ENCODE measurements at regions not wholly inside any gene's neighbourhood (a gene's known extent, or its start where the extent isn't known, plus 50 kb on each side); places are given as distances from the start of the nearest gene placed in this dataset.

DNA sequence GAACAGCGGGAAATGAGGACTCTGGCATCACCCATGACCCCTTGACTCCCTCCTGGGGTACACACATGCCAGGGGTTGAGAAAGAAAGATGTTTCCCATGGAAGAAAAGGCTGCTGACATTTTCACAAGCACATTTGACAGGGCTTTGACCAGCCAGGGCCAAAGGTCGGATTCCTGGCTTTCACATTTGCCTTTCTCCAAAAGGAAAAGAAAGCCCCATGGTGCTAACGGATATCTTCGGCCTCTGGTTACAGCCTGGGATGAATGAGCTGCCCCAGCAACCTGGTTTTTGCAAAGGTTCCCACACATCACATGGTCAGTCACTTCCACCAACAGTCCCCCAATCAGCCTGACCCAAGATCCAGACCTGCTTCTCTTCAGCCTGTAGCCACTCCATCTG, 478.2 kb upstream of the CDH11 start:
- TF ChIP-seq, protein P1, sequence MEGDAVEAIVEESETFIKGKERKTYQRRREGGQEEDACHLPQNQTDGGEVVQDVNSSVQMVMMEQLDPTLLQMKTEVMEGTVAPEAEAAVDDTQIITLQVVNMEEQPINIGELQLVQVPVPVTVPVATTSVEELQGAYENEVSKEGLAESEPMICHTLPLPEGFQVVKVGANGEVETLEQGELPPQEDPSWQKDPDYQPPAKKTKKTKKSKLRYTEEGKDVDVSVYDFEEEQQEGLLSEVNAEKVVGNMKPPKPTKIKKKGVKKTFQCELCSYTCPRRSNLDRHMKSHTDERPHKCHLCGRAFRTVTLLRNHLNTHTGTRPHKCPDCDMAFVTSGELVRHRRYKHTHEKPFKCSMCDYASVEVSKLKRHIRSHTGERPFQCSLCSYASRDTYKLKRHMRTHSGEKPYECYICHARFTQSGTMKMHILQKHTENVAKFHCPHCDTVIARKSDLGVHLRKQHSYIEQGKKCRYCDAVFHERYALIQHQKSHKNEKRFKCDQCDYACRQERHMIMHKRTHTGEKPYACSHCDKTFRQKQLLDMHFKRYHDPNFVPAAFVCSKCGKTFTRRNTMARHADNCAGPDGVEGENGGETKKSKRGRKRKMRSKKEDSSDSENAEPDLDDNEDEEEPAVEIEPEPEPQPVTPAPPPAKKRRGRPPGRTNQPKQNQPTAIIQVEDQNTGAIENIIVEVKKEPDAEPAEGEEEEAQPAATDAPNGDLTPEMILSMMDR (IDR thresholded peaks at IDR 0.05; ENCODE audit: control insufficient read depth, extremely low read depth, insufficient read depth) = no peak
- no peak for DNase-seq (ENCODE audit: low read depth)
- no peak overlapping the region for H3K4me3 ChIP-seq (ENCODE audit: low read depth, low read length)

DNA sequence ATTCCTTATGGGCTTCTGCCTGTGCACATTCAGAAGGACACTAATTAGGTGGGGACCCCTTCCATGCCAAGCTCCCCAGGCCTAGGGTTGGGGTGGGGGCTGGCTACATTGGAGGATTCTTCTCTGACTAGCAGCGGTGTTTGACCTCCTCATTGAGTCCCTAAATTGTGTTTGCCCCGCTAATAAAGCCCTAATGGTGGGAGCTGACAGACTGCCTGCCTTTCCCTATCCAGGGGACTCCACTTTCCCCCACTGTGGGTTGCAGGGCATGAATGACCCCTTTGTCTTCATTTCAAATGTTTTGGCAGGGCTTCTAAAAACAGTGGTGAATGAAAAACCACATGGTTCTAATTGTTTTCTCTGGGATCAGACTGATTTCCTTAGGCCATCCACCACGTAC, 476.8 kb upstream of the CDH11 start:
- no peak for DNase-seq (ENCODE audit: low read depth)
- TF ChIP-seq, protein P1 (IDR thresholded peaks at IDR 0.05; ENCODE audit: control insufficient read depth, extremely low read depth, insufficient read depth) = no peak
- no peak overlapping the region for H3K4me3 ChIP-seq (ENCODE audit: low read depth, low read length)

GRCh38 chr16:65583498-65583897, 461.6 kb upstream of the CDH11 start:
- H3K4me3 ChIP-seq (ENCODE audit: low read depth, low read length) = no peak overlapping the region
- TF ChIP-seq, protein P1 (IDR thresholded peaks at IDR 0.05; ENCODE audit: control insufficient read depth, extremely low read depth, insufficient read depth) = no peak
- DNase-seq (ENCODE audit: low read depth) = no peak

DNA sequence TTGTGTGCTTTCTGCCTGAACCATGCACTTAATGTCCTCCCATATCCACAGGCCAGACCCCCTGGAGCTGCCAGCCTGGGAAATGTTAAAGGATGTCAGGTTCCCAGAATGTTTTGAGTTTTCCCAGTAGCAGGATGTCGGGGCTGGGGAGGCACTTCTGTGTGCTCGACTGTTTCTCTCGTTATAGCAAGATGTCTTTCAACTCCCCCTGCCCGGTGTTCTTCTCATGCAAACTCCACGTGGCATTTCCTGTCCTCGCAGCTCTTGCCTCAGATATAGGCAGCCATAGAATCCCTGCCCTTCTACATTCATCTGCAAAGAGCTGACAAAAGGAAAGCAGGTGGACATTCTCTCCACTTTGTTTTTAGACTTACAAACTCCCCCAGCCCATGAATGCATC, 457.2 kb upstream of the CDH11 start:
- TF ChIP-seq, protein P1 (IDR thresholded peaks at IDR 0.05; ENCODE audit: control insufficient read depth, extremely low read depth, insufficient read depth) = no peak
- no peak overlapping the region for H3K4me3 ChIP-seq (ENCODE audit: low read depth, low read length)
- DNase-seq (ENCODE audit: low read depth) = no peak

DNA sequence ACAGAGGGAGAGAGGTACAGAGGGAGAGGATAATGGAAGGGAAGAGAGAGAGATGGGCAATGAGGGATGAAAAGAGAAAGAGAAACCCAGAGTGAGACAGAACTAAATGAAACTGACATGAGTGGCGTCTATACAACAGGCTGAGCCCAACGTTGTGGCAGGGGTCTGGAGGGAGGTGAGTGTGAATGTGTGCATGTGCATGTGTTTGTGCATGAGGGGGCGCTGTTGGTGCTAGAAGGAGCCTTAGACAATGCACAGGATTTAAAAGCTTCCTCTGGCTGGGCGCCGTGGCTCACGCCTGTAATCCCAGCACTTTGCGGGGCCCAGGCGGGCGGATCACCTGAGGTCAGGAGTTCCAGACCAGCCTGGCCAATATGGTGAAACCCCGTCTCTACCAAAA, 454.8 kb upstream of the CDH11 start:
- DNase-seq (ENCODE audit: low read depth) = no peak
- H3K4me3 ChIP-seq (ENCODE audit: low read depth, low read length) = no peak overlapping the region
- TF ChIP-seq, protein P1 (IDR thresholded peaks at IDR 0.05; ENCODE audit: control insufficient read depth, extremely low read depth, insufficient read depth) = 0 out of 2 replicates have a peak, but pooled peaks have one; percentile 9

DNA sequence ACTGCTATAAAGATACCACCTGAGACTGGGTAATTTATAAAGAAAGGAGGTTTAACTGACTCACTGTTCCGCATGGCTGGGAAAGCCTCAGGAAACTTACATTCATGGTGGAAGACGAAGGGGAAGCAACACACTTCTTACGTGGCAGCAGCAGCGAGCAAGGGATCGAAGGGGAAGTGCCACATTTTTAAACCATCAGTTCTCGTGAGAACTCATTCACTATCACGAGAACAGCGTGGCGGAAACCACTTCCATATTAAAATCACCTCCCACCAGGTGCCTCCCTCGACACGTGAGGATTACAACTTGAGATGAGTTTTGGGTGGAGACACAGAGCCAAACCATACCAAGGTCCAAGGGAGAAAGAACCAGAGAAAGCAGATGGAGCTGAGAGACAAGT, 454.3 kb upstream of the CDH11 start:
- no peak overlapping the region for H3K4me3 ChIP-seq (ENCODE audit: low read depth, low read length)
- DNase-seq (ENCODE audit: low read depth) = no peak
- TF ChIP-seq, protein P1 (IDR thresholded peaks at IDR 0.05; ENCODE audit: control insufficient read depth, extremely low read depth, insufficient read depth) = no peak

DNA sequence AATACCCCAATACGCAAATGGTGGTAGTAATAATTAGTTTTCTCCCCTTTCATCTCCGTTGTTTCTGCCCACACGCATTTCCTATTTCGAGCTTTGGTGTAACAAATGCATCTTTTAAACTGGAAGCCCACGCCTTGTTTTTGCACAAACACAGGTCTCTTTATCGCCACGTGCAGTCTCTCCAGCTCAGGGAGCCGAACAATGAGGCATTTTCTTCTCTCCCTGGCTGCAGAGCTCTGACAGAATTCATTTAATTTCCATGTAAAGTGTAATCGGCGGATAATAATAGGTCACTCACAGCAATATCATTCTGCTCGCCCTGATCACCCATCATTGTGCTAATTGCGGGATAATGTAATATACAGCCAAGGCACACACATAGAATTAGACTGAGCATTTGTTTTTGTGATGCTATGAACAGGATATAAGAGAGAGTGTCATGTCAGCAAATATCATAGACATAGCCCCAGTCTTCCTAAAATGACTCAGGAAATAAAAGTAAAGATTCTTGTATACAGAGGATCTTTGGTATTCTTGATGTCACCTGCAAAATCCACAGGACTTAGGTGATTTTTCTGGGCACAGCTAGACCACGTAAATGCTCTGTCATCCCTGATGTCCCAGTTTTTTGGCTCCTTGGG, 452.6 kb upstream of the CDH11 start:
- TF ChIP-seq, protein P1 (IDR thresholded peaks at IDR 0.05; ENCODE audit: control insufficient read depth, extremely low read depth, insufficient read depth) = no peak
- no peak for DNase-seq (ENCODE audit: low read depth)
- no peak overlapping the region for H3K4me3 ChIP-seq (ENCODE audit: low read depth, low read length)
